K562 (cell line): ENCODE measurements at regions not wholly inside any gene's neighbourhood (a gene's known extent, or its start where the extent isn't known, plus 50 kb on each side); places are given as distances from the start of the nearest gene placed in this dataset.

Experiments used
- ADNP ChIP-seq: fragments of 200-800 bp; sonication (Bioruptor generic); IDR thresholded peaks from 2 replicates; pipeline ENCODE4 v1.6.1; 2016; ENCODE audit warnings: missing genetic modification characterization, missing compliant biosample characterization
- BDP1 ChIP-seq: IDR thresholded peaks from 3 replicates; pipeline ENCODE4 v1.6.1; 2011; ENCODE audit not compliant: insufficient read length, insufficient read depth
- CHD1 ChIP-seq: fragments of 200-600 bp; sonication (generic); IDR thresholded peaks from one replicate; pipeline ENCODE4 v1.6.1; 2012; ENCODE audit warnings: mild to moderate bottlenecking, moderate library complexity, low read length, inconsistent platforms
- CTCF ChIP-seq, 3 experiments: IDR thresholded peaks in 2 of 3; conservative IDR thresholded peaks in 1 of 3; 2 replicates each; pipeline ENCODE4 v1.5.1; 2011 to 2012; ENCODE audit warnings: low read length in 3 of 3, mild to moderate bottlenecking in 3 of 3, control low read depth in 2 of 3, improper control_type of control experiment in 1 of 3, inconsistent platforms in 1 of 3, low read depth in 1 of 3, mixed read lengths in 1 of 3, moderate library complexity in 1 of 3; ENCODE audit not compliant: insufficient read depth in 2 of 3
- E2F5 ChIP-seq: sonication (generic); formaldehyde crosslinking; IDR thresholded peaks from 2 replicates; pipeline ENCODE4 v1.8.0; 2022; ENCODE audit warnings: mild to moderate bottlenecking, missing genetic modification reagents
- ELF1 ChIP-seq: fragments of 200-800 bp; sonication (Bioruptor generic); IDR thresholded peaks from 2 replicates; pipeline ENCODE4 v1.6.1; 2016; ENCODE audit warnings: missing genetic modification characterization, missing compliant biosample characterization
- MYC ChIP-seq, 2 experiments: fragments of 250-450 bp in 1 of 2; sonication (Bioruptor Pico) in 1 of 2; IDR thresholded peaks; 2 replicates each; pipeline versions ENCODE4 v1.5.1 to v1.6.1; 2012 to 2021; ENCODE audit warnings: low read depth in 2 of 2, borderline replicate concordance in 1 of 2, improper control_type of control experiment in 1 of 2, low read length in 1 of 2, mild to moderate bottlenecking in 1 of 2, moderate library complexity in 1 of 2
- NFE2 ChIP-seq: IDR thresholded peaks from 2 replicates; pipeline ENCODE4 v1.6.1; 2014; ENCODE audit warnings: antibody characterized with exemption, low read depth
- TCF7L2 ChIP-seq: fragments of 150-350 bp; IDR thresholded peaks from 2 replicates; pipeline ENCODE4 v1.6.1; 2016; ENCODE audit warnings: low read depth, mild to moderate bottlenecking, low read length, moderate library complexity
- ZNF75A ChIP-seq: fragments of 450-650 bp; formaldehyde crosslinking; IDR thresholded peaks from 2 replicates; pipeline ENCODE4 v1.4.0; 2020; ENCODE audit warnings: mild to moderate bottlenecking
- TF ChIP-seq, protein P1 (sequence below): sonication (generic); formaldehyde crosslinking; IDR thresholded peaks from 2 replicates; pipeline ENCODE4 v1.8.0; 2022; ENCODE audit warnings: missing genetic modification reagents, mild to moderate bottlenecking, borderline replicate concordance
- TF ChIP-seq, protein P2 (sequence below): sonication (generic); formaldehyde crosslinking; IDR thresholded peaks from 2 replicates; pipeline ENCODE4 v1.5.0; 2020; ENCODE audit warnings: missing genetic modification reagents

DNA sequence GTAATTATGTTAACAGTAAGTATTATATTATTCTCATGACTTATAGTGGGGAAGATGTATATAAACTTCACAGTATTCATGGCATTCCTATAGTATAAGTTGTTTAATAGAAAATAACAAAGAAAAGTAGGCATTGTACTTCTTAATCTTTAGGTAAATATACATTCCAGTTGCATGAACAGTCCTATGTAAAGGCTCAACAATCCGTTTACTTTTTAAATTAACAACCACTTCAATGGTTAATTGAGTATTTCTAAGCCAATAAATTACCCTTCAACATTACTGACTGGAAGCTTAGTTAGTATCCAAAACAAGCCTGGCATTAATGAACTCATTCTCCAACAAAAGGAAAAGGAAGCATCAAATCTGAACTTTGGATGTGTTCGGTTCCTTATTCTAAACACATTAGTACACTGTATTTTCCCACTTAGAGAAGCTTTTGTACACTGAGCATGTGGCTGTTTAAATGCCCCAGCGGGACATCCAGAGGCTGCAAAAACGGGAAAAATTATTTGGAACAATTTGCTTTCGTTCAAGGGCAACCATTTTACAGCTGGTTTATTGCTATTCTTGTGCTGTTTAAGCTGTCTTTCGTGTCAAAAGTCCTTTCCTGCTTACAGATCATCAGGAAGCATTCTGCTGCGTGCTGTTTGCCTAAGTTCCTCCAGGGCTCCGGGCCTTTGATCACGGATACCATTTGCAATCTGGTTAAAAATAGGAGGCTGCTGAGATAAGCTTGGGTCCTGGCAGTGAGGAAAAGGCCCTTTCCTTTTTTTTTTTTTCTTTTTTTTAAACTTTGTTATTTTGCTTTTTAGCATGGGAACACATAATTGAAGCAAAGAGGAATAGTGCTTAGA lies 460.3 kb downstream of the SPRY1 start:
- TF ChIP-seq ADNP (tag) (no peak), TCF7L2 (no peak), E2F5 (CRISPR knock-in tag) (no peak), ELF1 (tag) (no peak), MYC (IDR thresholded peaks at IDR 0.05; ENCODE audit: low read depth, low read length) (no peak), MYC (CRISPR knock-in tag; IDR thresholded peaks at IDR 0.05; ENCODE audit: borderline replicate concordance, low read depth) (no peak), BDP1 (no peak), CHD1 (no peak), NFE2 (no peak), CTCF (IDR thresholded peaks at IDR 0.05 in 2 of 3, conservative IDR thresholded peaks at IDR 0.05 in 1 of 3; ENCODE audit: insufficient read depth in 2 of 3, low read depth in 1 of 3, low read length in 3 of 3) (no peak), ZNF75A (no peak)
- TF ChIP-seq, protein P1, sequence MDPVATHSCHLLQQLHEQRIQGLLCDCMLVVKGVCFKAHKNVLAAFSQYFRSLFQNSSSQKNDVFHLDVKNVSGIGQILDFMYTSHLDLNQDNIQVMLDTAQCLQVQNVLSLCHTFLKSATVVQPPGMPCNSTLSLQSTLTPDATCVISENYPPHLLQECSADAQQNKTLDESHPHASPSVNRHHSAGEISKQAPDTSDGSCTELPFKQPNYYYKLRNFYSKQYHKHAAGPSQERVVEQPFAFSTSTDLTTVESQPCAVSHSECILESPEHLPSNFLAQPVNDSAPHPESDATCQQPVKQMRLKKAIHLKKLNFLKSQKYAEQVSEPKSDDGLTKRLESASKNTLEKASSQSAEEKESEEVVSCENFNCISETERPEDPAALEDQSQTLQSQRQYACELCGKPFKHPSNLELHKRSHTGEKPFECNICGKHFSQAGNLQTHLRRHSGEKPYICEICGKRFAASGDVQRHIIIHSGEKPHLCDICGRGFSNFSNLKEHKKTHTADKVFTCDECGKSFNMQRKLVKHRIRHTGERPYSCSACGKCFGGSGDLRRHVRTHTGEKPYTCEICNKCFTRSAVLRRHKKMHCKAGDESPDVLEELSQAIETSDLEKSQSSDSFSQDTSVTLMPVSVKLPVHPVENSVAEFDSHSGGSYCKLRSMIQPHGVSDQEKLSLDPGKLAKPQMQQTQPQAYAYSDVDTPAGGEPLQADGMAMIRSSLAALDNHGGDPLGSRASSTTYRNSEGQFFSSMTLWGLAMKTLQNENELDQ (CRISPR knock-in tag) = no peak
- TF ChIP-seq, protein P2, sequence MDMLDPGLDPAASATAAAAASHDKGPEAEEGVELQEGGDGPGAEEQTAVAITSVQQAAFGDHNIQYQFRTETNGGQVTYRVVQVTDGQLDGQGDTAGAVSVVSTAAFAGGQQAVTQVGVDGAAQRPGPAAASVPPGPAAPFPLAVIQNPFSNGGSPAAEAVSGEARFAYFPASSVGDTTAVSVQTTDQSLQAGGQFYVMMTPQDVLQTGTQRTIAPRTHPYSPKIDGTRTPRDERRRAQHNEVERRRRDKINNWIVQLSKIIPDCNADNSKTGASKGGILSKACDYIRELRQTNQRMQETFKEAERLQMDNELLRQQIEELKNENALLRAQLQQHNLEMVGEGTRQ (CRISPR knock-in tag) = no peak
